ENCODE measurements at regions not wholly inside any gene's neighbourhood (a gene's known extent, or its start where the extent isn't known, plus 50 kb on each side); places are given as distances from the start of the nearest gene placed in this dataset.

GRCh38 chr5:124210111-124210910 lies 536.1 kb downstream of the ZNF608 start:
- no peak overlapping the region for H2AFZ ChIP-seq (ENCODE audit: low read length, unreplicated experiment)
- H3K4me1 ChIP-seq (ENCODE audit: control insufficient read depth, insufficient read depth, low read length, unreplicated experiment): no peaks in the 10 kb centered on the region
- no peak overlapping the region for H3K4me3 ChIP-seq (ENCODE audit: low read depth, low read length)
- H3K36me3 ChIP-seq (ENCODE audit: insufficient read depth, low read length): no peaks in the 10 kb centered on the region
- H3K27ac ChIP-seq (ENCODE audit: low read depth, low read length): no peak overlapping the region
- no peaks in the 10 kb centered on the region for H3K79me2 ChIP-seq (ENCODE audit: control insufficient read depth, insufficient read depth, low read length, unreplicated experiment)
- H3K27me3 ChIP-seq (ENCODE audit: insufficient read depth, low read length): no peaks in the 10 kb centered on the region

- no peak overlapping the region for H2AFZ ChIP-seq (ENCODE audit: low read length, unreplicated experiment)
- no peaks in the 10 kb centered on the region for H3K4me1 ChIP-seq (ENCODE audit: control insufficient read depth, insufficient read depth, low read length, unreplicated experiment)
- no peaks in the 10 kb centered on the region for H3K36me3 ChIP-seq (ENCODE audit: insufficient read depth, low read length)
- H3K27ac ChIP-seq (ENCODE audit: low read depth, low read length): no peak overlapping the region
- H3K79me2 ChIP-seq (ENCODE audit: control insufficient read depth, insufficient read depth, low read length, unreplicated experiment): no peaks in the 10 kb centered on the region
- no peaks in the 10 kb centered on the region for H3K27me3 ChIP-seq (ENCODE audit: insufficient read depth, low read length)
- no peak overlapping the region for H3K4me3 ChIP-seq (ENCODE audit: low read depth, low read length)
Observed at GRCh38 chr5:124207118-124207517, 539.3 kb downstream of the ZNF608 start.

- H3K79me2 ChIP-seq (ENCODE audit: control insufficient read depth, insufficient read depth, low read length, unreplicated experiment): no peaks in the 10 kb centered on the region
- no peak overlapping the region for H3K4me3 ChIP-seq (ENCODE audit: low read depth, low read length)
- H3K27me3 ChIP-seq (ENCODE audit: insufficient read depth, low read length): no peaks in the 10 kb centered on the region
- no peaks in the 10 kb centered on the region for H3K36me3 ChIP-seq (ENCODE audit: insufficient read depth, low read length)
- H2AFZ ChIP-seq (ENCODE audit: low read length, unreplicated experiment): no peak overlapping the region
- no peak overlapping the region for H3K27ac ChIP-seq (ENCODE audit: low read depth, low read length)
- no peaks in the 10 kb centered on the region for H3K4me1 ChIP-seq (ENCODE audit: control insufficient read depth, insufficient read depth, low read length, unreplicated experiment)
Observed at GRCh38 chr5:124206540-124206939, 539.9 kb downstream of the ZNF608 start.

GRCh38 chr5:124203303-124203702 lies 543.1 kb downstream of the ZNF608 start:
- Histone ChIP-seq H3K27me3 (ENCODE audit: insufficient read depth, low read length) (no peaks in the 10 kb centered on the region), H3K4me1 (ENCODE audit: control insufficient read depth, insufficient read depth, low read length, unreplicated experiment) (no peaks in the 10 kb centered on the region), H2AFZ (ENCODE audit: low read length, unreplicated experiment) (no peak overlapping the region), H3K4me3 (ENCODE audit: low read depth, low read length) (no peak overlapping the region), H3K27ac (ENCODE audit: low read depth, low read length) (no peak overlapping the region), H3K36me3 (ENCODE audit: insufficient read depth, low read length) (no peaks in the 10 kb centered on the region), H3K79me2 (ENCODE audit: control insufficient read depth, insufficient read depth, low read length, unreplicated experiment) (no peaks in the 10 kb centered on the region)

GRCh38 chr5:124200381-124200780 lies 546.1 kb downstream of the ZNF608 start:
- Histone ChIP-seq H3K27ac (ENCODE audit: low read depth, low read length) (no peak overlapping the region), H2AFZ (ENCODE audit: low read length, unreplicated experiment) (no peak overlapping the region), H3K36me3 (ENCODE audit: insufficient read depth, low read length) (no peaks in the 10 kb centered on the region), H3K4me1 (ENCODE audit: control insufficient read depth, insufficient read depth, low read length, unreplicated experiment) (no peaks in the 10 kb centered on the region), H3K4me3 (ENCODE audit: low read depth, low read length) (no peak overlapping the region), H3K27me3 (ENCODE audit: insufficient read depth, low read length) (no peaks in the 10 kb centered on the region), H3K79me2 (ENCODE audit: control insufficient read depth, insufficient read depth, low read length, unreplicated experiment) (no peaks in the 10 kb centered on the region)

GRCh38 chr5:124199893-124200292 lies 546.5 kb downstream of the ZNF608 start:
- Histone ChIP-seq H3K4me3 (ENCODE audit: low read depth, low read length) (no peak overlapping the region), H2AFZ (ENCODE audit: low read length, unreplicated experiment) (no peak overlapping the region), H3K27ac (ENCODE audit: low read depth, low read length) (no peak overlapping the region), H3K27me3 (ENCODE audit: insufficient read depth, low read length) (no peaks in the 10 kb centered on the region), H3K36me3 (ENCODE audit: insufficient read depth, low read length) (no peaks in the 10 kb centered on the region), H3K79me2 (ENCODE audit: control insufficient read depth, insufficient read depth, low read length, unreplicated experiment) (no peaks in the 10 kb centered on the region), H3K4me1 (ENCODE audit: control insufficient read depth, insufficient read depth, low read length, unreplicated experiment) (no peaks in the 10 kb centered on the region)

GRCh38 chr5:124195411-124195810 lies 551.0 kb downstream of the ZNF608 start:
- Histone ChIP-seq H3K4me1 (ENCODE audit: control insufficient read depth, insufficient read depth, low read length, unreplicated experiment) (peaks cover 22% of the 10 kb centered on the region), H3K27ac (ENCODE audit: low read depth, low read length) (no peak overlapping the region), H2AFZ (ENCODE audit: low read length, unreplicated experiment) (no peak overlapping the region), H3K27me3 (ENCODE audit: insufficient read depth, low read length) (no peaks in the 10 kb centered on the region), H3K36me3 (ENCODE audit: insufficient read depth, low read length) (no peaks in the 10 kb centered on the region), H3K79me2 (ENCODE audit: control insufficient read depth, insufficient read depth, low read length, unreplicated experiment) (no peaks in the 10 kb centered on the region), H3K4me3 (ENCODE audit: low read depth, low read length) (no peak overlapping the region)

- H3K27ac ChIP-seq (ENCODE audit: low read depth, low read length): no peak overlapping the region; the same call in 1 of the 2 replicates
- no peak overlapping the region for H2AFZ ChIP-seq (ENCODE audit: low read length, unreplicated experiment)
Observed at GRCh38 chr5:124194282-124194681, 552.2 kb downstream of the ZNF608 start.

GRCh38 chr5:124193371-124193789 lies 553.1 kb downstream of the ZNF608 start:
- Histone ChIP-seq H3K27ac (ENCODE audit: low read depth, low read length) (peak overlapping the region; percentile 80), H3K4me3 (ENCODE audit: low read depth, low read length) (peak overlapping the region; percentile 65), H3K27me3 (ENCODE audit: insufficient read depth, low read length) (no peaks in the 10 kb centered on the region), H3K79me2 (ENCODE audit: control insufficient read depth, insufficient read depth, low read length, unreplicated experiment) (no peaks in the 10 kb centered on the region), H2AFZ (ENCODE audit: low read length, unreplicated experiment) (peak overlapping the region; percentile 42), H3K4me1 (ENCODE audit: control insufficient read depth, insufficient read depth, low read length, unreplicated experiment) (peaks cover 22% of the 10 kb centered on the region), H3K36me3 (ENCODE audit: insufficient read depth, low read length) (no peaks in the 10 kb centered on the region)

More at GRCh38 chr5:124194282-124194681, 552.2 kb downstream of the ZNF608 start:
- Histone ChIP-seq H3K36me3 (ENCODE audit: insufficient read depth, low read length) (no peaks in the 10 kb centered on the region), H3K4me1 (ENCODE audit: control insufficient read depth, insufficient read depth, low read length, unreplicated experiment) (peaks cover 22% of the 10 kb centered on the region), H3K4me3 (ENCODE audit: low read depth, low read length) (no peak overlapping the region), H3K27me3 (ENCODE audit: insufficient read depth, low read length) (no peaks in the 10 kb centered on the region), H3K79me2 (ENCODE audit: control insufficient read depth, insufficient read depth, low read length, unreplicated experiment) (no peaks in the 10 kb centered on the region)

GRCh38 chr5:124192716-124193115 lies 553.7 kb downstream of the ZNF608 start:
- peaks cover 22% of the 10 kb centered on the region for H3K4me1 ChIP-seq (ENCODE audit: control insufficient read depth, insufficient read depth, low read length, unreplicated experiment)
- H3K27me3 ChIP-seq (ENCODE audit: insufficient read depth, low read length): no peaks in the 10 kb centered on the region

GRCh38 chr5:124185716-124186115 lies 560.7 kb downstream of the ZNF608 start:
- no peak overlapping the region for H3K4me3 ChIP-seq (ENCODE audit: low read depth, low read length)
- H3K27me3 ChIP-seq (ENCODE audit: insufficient read depth, low read length): no peaks in the 10 kb centered on the region
- no peaks in the 10 kb centered on the region for H3K4me1 ChIP-seq (ENCODE audit: control insufficient read depth, insufficient read depth, low read length, unreplicated experiment)
- no peak overlapping the region for H2AFZ ChIP-seq (ENCODE audit: low read length, unreplicated experiment)
- H3K79me2 ChIP-seq (ENCODE audit: control insufficient read depth, insufficient read depth, low read length, unreplicated experiment): no peaks in the 10 kb centered on the region
- H3K36me3 ChIP-seq (ENCODE audit: insufficient read depth, low read length): no peaks in the 10 kb centered on the region
- no peak overlapping the region for H3K27ac ChIP-seq (ENCODE audit: low read depth, low read length)

More at GRCh38 chr5:124192716-124193115, 553.7 kb downstream of the ZNF608 start:
- peak overlapping the region; percentile 65; the same call in 1 of the 2 replicates for H3K4me3 ChIP-seq (ENCODE audit: low read depth, low read length)
- peak overlapping the region; percentile 80 for H3K27ac ChIP-seq (ENCODE audit: low read depth, low read length)
- no peaks in the 10 kb centered on the region for H3K79me2 ChIP-seq (ENCODE audit: control insufficient read depth, insufficient read depth, low read length, unreplicated experiment)
- no peak overlapping the region for H2AFZ ChIP-seq (ENCODE audit: low read length, unreplicated experiment)
- no peaks in the 10 kb centered on the region for H3K36me3 ChIP-seq (ENCODE audit: insufficient read depth, low read length)

Measured in ACC112 (cell line).